ENCODE measurements at regions not wholly inside any gene's neighbourhood (a gene's known extent, or its start where the extent isn't known, plus 50 kb on each side); places are given as distances from the start of the nearest gene placed in this dataset.
"Not testable (repeated sequence)": the region's sequence is repeated elsewhere in the genome, so short reads cannot be mapped to it uniquely, and the experiment has no call there.

DNA sequence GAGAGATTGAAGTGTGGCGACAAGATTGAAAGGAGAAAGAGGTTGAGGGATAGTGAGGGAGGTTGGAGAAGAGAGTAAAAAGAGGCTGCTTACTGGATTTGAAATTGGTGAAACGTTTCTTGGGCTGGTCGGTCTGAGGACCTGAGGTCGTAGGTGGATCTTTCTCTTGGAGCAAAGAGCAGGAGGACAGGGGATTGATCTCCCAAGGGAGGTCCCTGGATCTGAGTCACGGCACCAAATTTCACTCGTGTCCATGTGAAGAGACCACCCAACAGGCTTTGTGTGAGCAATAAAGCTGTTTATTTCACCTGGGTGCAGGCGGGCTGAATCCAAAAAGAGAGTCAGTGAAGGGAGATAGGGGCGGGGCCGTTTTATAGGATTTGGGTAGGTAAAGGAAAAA lies 1027.3 kb downstream of the DNAJB9 start:
- TF ChIP-seq IRF4 (IDR thresholded peaks at IDR 0.05; ENCODE audit: low read depth, low read length); POLR2AphosphoS5 (IDR thresholded peaks at IDR 0.05; ENCODE audit: low read length); TAF1 (IDR thresholded peaks at IDR 0.05; ENCODE audit: borderline replicate concordance, low read depth, low read length); CEBPB (IDR thresholded peaks at IDR 0.05; ENCODE audit: borderline replicate concordance in 1 of 2, low read depth in 2 of 2, low read length in 2 of 2): not testable (repeated sequence)
